GM18507 (cell line): ENCODE measurements at regions not wholly inside any gene's neighbourhood (a gene's known extent, or its start where the extent isn't known, plus 50 kb on each side); places are given as distances from the start of the nearest gene placed in this dataset.

ENCODE experiments used
- DNase-seq: peaks from one replicate; pipeline ENCODE4 v3.0.0; 2011; ENCODE audit warnings: low read depth; ENCODE audit not compliant: insufficient read length; ENCODE audit errors: extremely low spot score
- FAIRE-seq: peaks from 2 replicates; lab custom pipeline; 2011; peaks lifted over from hg19 to GRCh38; lab: Jason Lieb, UNC

DNA sequence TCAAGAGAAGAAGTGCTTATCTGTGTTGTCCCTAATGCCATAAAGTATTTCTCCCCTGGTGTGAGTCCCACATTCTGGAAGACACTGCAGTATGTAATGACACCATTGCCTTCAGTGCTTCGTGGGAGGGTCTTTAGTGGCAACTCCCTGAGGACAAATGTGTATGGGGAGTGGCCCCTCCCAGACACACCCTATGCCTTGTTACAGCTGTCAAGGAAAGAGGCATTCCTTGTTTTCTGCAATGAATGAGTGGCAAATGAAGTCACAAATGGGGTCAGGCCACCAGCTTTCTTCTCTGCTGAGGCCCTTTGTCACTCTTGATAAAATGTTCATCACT lies 183.2 kb downstream of the FGFR2 start:
- no peak for DNase-seq
- no peak for FAIRE-seq

DNA sequence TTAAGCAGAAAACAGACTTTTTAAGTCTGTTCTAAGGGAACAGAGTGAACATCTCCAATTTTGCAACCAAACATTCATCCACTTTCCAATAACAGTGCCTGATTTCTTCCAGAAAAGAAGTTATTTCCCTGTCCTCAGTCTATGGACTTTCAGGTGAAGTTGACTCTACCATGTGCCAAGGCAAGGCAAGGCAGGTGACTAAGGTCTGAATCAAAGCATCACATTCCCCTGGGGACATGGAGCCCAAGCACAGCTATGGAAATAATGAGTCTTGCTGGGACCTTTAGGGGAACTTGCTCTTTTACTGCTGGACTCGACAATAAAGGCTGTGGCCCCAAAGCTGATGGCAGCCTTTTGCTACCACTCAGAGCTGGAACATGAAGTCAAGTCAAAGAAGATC lies 182.2 kb downstream of the FGFR2 start:
- DNase-seq (no peak), FAIRE-seq (no peak)

DNA sequence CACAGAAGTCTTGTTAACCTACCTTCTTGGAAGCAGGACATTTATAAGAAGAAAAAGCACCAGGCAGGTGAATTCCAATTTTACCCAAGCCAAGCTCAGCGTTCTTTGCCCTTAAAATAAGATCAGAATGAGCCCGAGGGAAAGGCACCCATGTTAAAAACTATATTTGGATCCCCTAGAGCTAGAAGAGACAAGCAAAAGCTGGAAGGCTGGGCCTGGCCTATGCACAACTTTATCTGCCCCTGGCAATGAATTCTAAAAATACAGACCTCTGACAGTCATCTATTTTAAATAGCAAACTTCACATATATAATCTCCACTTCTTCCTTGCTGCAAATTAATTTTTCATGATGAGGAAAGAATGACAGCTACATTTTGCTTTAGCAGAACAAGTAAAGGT lies 180.9 kb downstream of the FGFR2 start:
- DNase-seq (no peak), FAIRE-seq (no peak)

DNA sequence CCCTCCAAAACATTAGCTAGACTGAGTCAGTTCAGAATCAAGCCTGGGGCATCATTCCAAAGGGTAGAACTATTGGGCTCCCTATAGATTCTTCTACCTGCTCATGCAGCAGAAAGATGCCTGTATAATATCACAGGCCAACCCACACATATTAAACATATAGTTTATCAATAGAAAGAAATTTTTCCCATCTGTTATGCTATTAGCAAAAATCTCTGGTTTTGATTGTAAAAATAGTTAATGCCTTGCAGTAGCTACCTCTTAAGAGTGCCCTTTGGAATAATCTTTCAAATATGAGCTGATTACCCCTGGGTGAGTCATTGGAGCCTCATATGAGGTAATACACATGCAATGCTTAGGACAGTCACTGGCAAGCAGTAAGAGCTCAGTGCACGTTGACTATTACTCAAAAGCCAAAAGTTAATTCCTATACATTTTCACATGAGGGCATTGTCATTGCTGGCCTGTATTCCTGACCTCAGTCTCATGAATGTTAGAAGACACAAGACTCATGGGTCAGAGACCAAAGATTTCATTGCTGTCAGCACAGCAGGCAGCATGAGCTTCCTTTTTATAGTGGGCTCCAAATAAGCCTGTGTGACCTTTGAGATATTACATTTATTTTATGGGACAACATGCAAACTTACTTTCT lies 180.0 kb downstream of the FGFR2 start:
- FAIRE-seq (no peak), DNase-seq (no peak)

DNA sequence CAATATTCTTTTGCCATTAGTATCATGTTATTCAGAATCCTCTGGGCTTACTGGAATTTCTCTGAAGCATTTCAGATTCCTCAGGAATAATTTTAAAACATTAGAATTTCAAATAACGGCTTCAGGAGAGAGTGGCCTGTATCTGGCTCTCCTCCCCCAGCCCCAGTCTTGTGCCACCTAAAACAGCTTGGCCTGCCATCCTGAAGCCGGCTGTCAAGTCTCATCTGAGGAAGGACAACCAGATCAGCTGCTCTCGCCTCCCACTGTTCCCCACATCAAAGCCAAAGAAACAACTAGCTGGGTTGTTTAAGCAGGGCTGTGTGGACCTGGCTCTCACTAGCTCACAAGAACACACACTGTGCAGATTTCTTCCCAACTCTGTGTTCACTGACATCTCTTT lies 178.2 kb downstream of the FGFR2 start:
- FAIRE-seq = no peak
- DNase-seq = no peak

DNA sequence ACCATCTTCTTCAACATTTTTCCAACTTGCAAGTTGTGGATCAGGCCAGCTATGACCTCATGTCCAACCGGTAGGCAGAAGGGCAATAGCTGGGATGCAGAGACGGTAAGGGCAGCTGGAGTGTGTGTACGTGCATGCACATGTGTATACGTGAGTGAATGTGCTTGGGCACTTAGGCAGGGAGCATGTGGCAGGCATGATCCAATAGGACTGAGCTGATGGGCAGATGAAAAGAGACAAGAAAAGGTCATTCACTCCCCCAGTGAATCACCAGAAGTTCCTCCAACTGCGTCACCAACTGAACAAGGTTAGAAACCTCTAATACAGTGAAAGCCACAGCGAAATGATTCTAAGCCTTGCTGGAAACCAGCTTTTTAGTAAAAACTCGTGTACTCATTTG lies 176.1 kb downstream of the FGFR2 start:
- FAIRE-seq = no peak
- no peak for DNase-seq

DNA sequence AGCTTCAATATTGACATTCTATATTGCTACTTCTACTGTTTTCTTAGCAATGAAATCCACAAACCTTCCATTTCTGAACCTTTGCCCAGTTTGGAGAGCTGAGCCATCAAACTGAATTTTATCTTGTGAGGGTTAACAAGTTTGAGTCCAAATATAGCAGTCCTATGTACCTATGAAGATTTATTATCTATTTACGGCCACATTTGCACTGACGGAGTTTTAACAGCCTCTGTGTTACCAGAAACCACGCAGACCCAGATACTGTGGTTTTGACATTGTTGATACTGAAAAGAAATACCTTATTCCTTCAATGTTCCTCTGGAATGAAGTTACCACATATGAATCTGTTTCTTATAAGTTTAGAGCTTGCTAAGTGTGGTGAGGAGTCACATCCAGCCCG lies 172.6 kb downstream of the FGFR2 start:
- FAIRE-seq (no peak), DNase-seq (no peak)

DNA sequence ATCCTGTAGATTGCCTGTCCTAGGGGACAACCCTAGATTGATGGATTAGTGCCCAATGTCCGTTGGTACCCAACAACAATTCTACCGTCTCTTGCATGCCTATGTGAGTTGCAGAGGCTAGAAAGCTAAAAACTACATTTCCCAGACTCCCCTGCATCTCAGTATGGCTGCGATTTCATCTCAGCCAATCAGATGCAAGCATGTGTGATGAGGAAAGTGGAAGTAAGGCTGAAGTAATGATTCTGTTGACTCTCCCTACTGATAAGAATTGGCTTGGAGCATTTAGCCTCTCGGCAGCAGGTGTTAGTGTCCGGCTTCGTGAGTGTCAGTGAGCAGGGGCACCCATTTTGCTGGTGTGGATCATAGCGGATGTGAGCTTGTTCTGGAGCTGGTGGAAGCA lies 171.9 kb downstream of the FGFR2 start:
- FAIRE-seq (no peak), DNase-seq (no peak)
